HK-2 (cell line): ENCODE measurements at regions not wholly inside any gene's neighbourhood (a gene's known extent, or its start where the extent isn't known, plus 50 kb on each side); places are given as distances from the start of the nearest gene placed in this dataset.
"Not testable (repeated sequence)": the region's sequence is repeated elsewhere in the genome, so short reads cannot be mapped to it uniquely, and the experiment has no call there.

Source experiments
- DNase-seq: peaks from one replicate; pipeline ENCODE4 v3.0.0-alpha.2; 2018; ENCODE audit not compliant: unreplicated experiment

GRCh38 chr14:34175574-34175973 is 224.7 kb upstream of the EGLN3 start:
- DNase-seq, result no peak

- no peak for DNase-seq
Observed at GRCh38 chr14:34174973-34175372, 224.1 kb upstream of the EGLN3 start.

DNA sequence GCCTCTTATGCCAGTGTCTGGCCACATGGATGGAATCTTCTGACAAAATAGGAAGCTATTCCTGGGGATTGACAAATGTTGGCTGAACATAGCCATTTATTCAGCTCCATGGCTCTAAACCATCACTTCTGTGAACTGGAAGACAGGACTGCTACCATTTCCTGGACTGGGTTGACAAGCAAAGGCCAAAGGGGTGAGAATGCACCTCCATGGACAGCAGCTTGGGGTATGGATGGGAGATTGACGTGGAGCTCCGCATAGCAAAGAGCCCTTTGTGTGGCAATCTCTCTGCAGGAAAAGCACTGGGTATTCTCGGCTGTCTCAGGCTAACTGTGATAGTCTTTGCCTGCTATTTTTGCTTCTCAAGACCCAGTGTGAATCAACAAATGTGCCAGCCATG is 223.0 kb upstream of the EGLN3 start:
- no peak for DNase-seq

DNA sequence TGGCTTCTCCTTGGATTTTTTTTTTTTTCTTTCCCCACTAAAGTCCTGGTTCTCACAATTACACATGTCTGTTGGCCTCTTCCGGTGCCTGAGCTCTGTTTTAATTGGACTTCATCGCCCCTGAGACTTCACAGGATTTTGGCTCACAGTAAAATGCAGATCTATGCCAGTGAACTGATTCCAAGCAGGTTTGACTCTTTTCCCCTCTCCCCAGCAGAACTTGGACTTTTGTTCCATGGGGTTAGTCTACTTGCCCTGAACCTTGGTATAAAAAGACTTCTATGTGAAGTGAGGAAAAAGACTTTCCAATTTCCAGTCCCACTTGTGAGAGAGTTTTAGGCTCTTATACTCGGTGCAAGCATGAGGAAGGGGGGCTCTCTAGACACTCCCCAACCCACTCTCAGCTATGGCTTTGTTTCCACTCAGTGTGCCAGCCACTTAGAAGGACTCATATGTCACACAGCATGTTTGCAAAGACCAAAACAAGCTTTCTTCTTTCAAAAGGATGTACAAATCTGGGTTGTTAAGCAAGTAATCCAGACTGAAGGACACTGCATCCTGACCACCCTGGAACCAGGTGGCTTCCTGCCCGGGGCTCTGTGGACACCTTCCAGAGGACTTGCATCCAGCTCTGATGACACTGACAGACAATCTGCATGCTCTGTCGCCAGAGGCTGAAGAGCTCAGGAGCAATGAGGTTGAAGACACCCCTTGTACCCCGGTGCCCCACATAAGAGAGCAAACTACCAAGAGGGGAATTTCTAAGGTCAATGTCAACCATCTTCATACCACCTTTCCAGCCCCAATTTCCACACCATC is 221.9 kb upstream of the EGLN3 start:
- no peak for DNase-seq

DNA sequence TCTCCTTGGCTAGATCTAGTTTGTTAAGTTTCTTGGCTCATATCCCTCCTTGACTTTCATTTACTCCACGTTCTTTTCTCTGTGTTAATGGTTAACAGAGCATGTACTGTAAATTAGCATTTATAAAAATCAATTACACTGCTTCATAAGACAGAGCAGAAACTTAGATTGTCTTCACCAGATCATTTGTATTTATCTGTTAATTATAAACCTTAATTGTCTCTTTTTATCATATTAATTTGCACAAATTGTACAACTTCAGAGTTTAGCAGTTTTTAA is 221.2 kb upstream of the EGLN3 start:
- no peak for DNase-seq

DNA sequence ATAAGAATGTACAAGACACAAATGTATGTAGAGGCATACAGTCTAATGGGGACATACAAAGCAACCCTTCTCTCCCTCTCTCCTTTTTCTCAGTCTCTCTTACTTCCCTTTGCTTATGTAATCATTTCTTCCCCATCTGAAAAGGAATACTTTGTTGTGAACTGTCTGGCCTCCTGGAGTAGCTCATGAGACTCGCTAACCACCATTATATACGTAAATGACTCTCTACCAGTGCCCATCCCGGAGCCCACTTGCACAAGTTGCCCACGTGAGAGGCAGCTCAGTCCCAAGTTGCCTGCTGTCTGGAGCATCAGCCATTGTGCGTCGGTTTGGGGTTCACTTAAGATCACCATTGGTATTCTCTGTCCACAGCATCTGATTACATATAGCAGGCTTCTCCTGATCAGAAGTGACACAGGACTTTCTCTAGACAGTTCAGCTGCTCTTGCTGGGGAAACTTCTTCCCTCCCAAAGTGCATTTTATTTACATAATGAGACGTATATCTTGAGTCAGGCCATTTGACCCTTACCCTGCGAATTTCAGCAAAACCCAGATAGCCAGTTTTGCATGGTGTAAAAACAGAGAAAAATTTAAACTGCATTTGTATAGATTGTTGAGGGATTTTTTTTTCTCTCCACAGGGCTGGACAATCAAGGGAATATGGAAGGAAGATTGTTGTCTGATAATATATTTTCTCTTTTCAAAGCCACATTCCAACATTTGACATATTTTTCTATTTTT is 220.7 kb upstream of the EGLN3 start:
- DNase-seq, result no peak

- no peak for DNase-seq
Observed at GRCh38 chr14:34170882-34171281, 220.0 kb upstream of the EGLN3 start.

GRCh38 chr14:34169561-34169960 is 218.7 kb upstream of the EGLN3 start:
- no peak for DNase-seq

DNA sequence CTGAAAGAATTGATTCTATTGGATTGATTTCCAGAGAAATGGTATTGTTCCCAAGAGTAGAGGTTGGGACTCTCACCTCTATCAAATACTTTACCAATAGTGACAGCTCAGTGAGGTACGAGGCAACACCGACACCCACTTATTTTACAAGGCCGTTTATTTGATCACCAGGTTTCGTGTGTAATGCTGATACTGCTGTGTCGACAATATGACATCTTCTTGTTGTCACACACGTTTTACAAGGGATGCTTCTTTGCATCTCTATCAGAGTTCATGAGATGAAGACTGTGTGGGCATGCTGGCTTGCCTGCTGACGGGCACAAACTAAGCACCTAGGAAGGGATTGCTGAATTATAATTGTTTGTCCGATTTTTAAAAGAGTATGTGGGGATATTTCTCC is 217.8 kb upstream of the EGLN3 start:
- no peak for DNase-seq

DNA sequence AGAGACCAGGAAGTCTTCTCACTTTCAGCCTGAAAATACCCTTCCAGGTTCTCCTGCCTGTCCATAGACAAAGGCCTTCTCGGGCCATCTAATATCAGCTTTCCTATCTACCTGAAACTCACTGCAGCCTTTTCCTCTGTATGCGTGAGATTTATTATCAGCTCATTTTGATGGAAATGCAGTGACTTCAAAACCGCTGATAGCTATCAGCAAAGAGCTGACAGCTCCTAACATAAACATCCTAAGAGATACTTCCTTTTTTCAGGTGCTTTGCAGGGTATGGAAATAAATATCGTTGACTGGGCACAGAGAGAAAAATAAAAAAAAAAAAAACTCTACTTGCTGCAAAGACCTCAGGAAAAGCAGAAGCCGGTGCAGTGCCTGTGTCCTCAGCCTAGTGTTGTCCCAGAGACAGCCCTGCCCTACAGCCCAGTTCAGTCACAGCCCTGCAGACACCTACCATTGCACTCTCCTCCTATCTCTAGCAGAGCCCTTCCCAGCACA is 215.0 kb upstream of the EGLN3 start:
- no peak for DNase-seq

GRCh38 chr14:34164162-34164864 is 213.4 kb upstream of the EGLN3 start:
- DNase-seq, result no peak

GRCh38 chr14:34161351-34162082 is 210.6 kb upstream of the EGLN3 start:
- DNase-seq, result no peak

GRCh38 chr14:34160619-34161018 is 209.7 kb upstream of the EGLN3 start:
- no peak for DNase-seq

GRCh38 chr14:34157651-34158050 is 206.8 kb upstream of the EGLN3 start:
- DNase-seq, result no peak

DNA sequence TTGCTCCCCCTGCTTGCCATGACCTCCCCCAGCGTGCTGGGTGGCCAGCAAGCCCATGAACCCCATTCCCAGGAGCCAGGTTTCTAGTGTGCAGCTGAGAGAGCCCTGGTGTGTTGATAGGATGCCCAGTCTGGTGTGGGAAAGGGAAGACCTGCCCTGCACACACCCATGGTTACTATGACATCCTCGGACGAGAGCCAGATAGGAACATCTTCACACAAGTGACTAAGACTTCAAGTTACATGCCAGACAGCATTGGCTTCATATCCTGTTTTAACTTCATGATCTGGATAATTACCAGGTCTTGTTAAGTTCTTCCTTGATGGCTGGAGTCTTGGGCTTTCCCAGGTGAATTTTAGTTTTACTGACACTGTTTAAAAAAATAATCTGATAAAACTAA is 196.6 kb upstream of the EGLN3 start:
- DNase-seq, result no peak

GRCh38 chr14:34140127-34140526 is 189.3 kb upstream of the EGLN3 start:
- not testable (repeated sequence) for DNase-seq

DNA sequence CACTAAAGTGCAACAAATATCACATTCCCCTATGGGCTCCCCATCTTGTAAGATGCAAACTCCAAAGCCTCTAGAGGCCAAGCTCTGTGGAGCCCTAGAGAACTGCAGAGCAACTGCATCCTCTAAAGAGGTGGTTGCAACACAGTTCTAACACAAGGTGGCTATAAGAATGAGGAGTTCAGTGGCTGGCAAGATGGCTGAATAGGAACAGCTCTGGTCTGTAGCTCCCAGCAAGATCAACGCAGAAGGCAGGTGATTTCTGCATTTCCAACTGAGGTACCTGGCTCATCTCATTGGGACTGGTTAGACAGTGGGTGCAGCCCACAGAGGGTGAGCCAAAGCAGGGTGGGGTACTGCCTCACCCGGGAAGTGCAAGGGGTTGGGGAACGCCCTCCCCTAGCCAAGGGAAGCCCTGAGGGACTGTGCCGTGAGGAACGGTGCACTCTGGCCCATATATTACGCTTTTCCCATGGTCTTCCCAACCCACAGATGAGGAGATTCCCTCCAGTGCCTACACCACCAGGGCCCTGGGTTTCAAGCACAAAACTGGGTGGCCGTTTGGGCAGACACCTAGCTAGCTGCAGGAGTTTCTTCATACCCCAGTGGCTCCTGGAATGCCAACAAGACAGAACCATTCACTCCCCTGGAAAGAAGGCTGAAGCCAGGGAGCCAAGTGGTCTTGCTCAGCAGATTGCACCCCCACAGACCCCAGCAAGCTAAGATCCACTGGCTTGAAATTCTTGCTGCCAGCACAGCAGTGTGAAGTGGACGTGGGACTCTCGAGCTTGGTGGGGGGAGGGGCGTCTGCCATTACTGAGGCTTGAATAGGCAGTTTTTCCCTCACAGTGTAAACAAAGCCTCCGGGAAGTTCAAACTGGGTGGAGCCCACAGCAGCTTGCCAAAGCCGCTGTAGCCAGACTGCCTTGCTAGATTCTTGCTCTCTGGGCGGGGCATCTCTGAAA is 188.6 kb upstream of the EGLN3 start:
- not testable (repeated sequence) for DNase-seq

- no peak for DNase-seq
Observed at GRCh38 chr14:34138175-34138574, 187.3 kb upstream of the EGLN3 start.

- DNase-seq, result no peak
Observed at GRCh38 chr14:34137001-34137745, 186.3 kb upstream of the EGLN3 start.

- no peak for DNase-seq
Observed at GRCh38 chr14:34135492-34135891, 184.6 kb upstream of the EGLN3 start.
